Tibial nerve (tissue), 4 donors: ENCODE measurements at regions not wholly inside any gene's neighbourhood (a gene's known extent, or its start where the extent isn't known, plus 50 kb on each side); places are given as distances from the start of the nearest gene placed in this dataset.

Experiments used
- EP300 ChIP-seq, 2 donors: sonication (generic); formaldehyde crosslinking; IDR thresholded peaks; one replicate each; pipeline ENCODE4 v1.6.1; 2017; ENCODE audit warnings: antibody characterized with exemption in 2 of 2, mild to moderate bottlenecking in 1 of 2
- POLR2A ChIP-seq, 2 donors: fragments of 450-650 bp; IDR thresholded peaks; one replicate each; pipeline ENCODE4 v1.6.1; 2017; ENCODE audit warnings: antibody characterized with exemption in 2 of 2, mild to moderate bottlenecking in 2 of 2, moderate library complexity in 2 of 2
- TF ChIP-seq, protein P1 (sequence below), 5 experiments: fragments of 200-600 bp in 3 of 5; fragments of 450-650 bp in 2 of 5; sonication (generic) in 3 of 5; IDR thresholded peaks; one replicate each; pipeline ENCODE4 v1.5.1; 2016 to 2019; ENCODE audit warnings: antibody characterized with exemption in 5 of 5, mild to moderate bottlenecking in 3 of 5, moderate library complexity in 2 of 5

DNA sequence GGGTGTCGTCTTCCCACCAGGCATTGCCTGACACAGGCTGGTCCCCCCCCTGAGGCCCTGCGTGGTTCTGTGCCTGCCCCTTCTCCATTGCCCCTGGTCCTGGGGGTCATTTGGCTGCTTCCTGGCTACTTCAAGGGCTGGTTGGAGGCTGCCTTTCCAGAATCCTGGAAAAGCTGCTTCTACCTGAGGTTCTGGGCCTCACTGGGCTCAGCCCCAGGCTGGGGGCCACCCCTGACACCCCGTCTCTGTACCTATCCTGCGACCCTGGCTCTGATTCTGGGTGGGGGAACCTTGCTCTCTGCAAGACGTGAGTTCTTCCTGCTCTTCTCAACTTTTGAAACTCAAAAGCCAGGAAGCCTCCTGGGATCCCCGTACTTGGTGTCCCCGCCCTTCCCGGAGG is 149.3 kb upstream of the PTPN1 start:
- TF ChIP-seq POLR2A (IDR thresholded peaks at IDR 0.05) = no peak
- TF ChIP-seq, protein P1, sequence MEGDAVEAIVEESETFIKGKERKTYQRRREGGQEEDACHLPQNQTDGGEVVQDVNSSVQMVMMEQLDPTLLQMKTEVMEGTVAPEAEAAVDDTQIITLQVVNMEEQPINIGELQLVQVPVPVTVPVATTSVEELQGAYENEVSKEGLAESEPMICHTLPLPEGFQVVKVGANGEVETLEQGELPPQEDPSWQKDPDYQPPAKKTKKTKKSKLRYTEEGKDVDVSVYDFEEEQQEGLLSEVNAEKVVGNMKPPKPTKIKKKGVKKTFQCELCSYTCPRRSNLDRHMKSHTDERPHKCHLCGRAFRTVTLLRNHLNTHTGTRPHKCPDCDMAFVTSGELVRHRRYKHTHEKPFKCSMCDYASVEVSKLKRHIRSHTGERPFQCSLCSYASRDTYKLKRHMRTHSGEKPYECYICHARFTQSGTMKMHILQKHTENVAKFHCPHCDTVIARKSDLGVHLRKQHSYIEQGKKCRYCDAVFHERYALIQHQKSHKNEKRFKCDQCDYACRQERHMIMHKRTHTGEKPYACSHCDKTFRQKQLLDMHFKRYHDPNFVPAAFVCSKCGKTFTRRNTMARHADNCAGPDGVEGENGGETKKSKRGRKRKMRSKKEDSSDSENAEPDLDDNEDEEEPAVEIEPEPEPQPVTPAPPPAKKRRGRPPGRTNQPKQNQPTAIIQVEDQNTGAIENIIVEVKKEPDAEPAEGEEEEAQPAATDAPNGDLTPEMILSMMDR (IDR thresholded peaks at IDR 0.05) = no peak
- no peak for TF ChIP-seq EP300 (IDR thresholded peaks at IDR 0.05)
